ENCODE measurements at regions not wholly inside any gene's neighbourhood (a gene's known extent, or its start where the extent isn't known, plus 50 kb on each side); places are given as distances from the start of the nearest gene placed in this dataset.

- Histone ChIP-seq H3F3A (replicated peaks; ENCODE audit: insufficient read depth) (peaks cover 4% of the 10 kb centered on the region), H3K4me1 (ENCODE audit: control insufficient read depth in 1 of 2, insufficient read depth in 2 of 2, low read depth in 1 of 2, low read length in 1 of 2) (no peaks in the 10 kb centered on the region), H3K36me3 (replicated peaks in 1 of 2; ENCODE audit: control insufficient read depth in 1 of 2, insufficient read depth in 2 of 2, low read length in 1 of 2) (no peaks in the 10 kb centered on the region), H3K4me2 (no peak overlapping the region), H2AFZ (ENCODE audit: low read depth) (no peak overlapping the region), H3K9ac (no peak overlapping the region), H4K20me1 (ENCODE audit: insufficient read depth) (no peaks in the 10 kb centered on the region), H3K9me3 (no peaks in the 10 kb centered on the region), H3K4me3 (ENCODE audit: low read depth in 2 of 2, low read length in 1 of 2) (no peak overlapping the region), H3K79me2 (ENCODE audit: insufficient read depth) (no peaks in the 10 kb centered on the region), H3K9me2 (no peaks in the 10 kb centered on the region), H3K27me3 (ENCODE audit: insufficient read depth) (no peaks in the 10 kb centered on the region), H3K27ac (ENCODE audit: low read depth in 2 of 2, low read length in 1 of 2) (no peak overlapping the region)
- WGBS (ENCODE audit: low lambda C conversion rate), result 21% methylated on average over 1 of the region's 1 CpG
- CTCF ChIA-PET, result no interaction called here
- DNase-seq, result no peak
- POLR2A ChIA-PET, result no interaction called here
- TF ChIP-seq, protein P1, sequence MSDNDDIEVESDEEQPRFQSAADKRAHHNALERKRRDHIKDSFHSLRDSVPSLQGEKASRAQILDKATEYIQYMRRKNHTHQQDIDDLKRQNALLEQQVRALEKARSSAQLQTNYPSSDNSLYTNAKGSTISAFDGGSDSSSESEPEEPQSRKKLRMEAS (IDR thresholded peaks at IDR 0.05; ENCODE audit: low read depth), result no peak
- TF ChIP-seq FOXM1 (IDR thresholded peaks at IDR 0.05; ENCODE audit: low read depth), result no peak
- TF ChIP-seq FOSL2 (IDR thresholded peaks at IDR 0.05; ENCODE audit: borderline replicate concordance, low read depth), result no peak
- no peak for TF ChIP-seq RAD21 (IDR thresholded peaks at IDR 0.05; ENCODE audit: low read length)
- TF ChIP-seq, protein P2, sequence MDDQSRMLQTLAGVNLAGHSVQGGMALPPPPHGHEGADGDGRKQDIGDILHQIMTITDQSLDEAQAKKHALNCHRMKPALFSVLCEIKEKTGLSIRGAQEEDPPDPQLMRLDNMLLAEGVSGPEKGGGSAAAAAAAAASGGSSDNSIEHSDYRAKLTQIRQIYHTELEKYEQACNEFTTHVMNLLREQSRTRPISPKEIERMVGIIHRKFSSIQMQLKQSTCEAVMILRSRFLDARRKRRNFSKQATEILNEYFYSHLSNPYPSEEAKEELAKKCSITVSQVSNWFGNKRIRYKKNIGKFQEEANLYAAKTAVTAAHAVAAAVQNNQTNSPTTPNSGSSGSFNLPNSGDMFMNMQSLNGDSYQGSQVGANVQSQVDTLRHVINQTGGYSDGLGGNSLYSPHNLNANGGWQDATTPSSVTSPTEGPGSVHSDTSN (IDR thresholded peaks at IDR 0.05), result no peak
- TF ChIP-seq YY1 (IDR thresholded peaks at IDR 0.05; ENCODE audit: low read depth), result no peak
- no peak for TF ChIP-seq FOXJ3 (CRISPR knock-in tag; IDR thresholded peaks at IDR 0.05)
- no peak for TF ChIP-seq TCF12 (IDR thresholded peaks at IDR 0.05)
- TF ChIP-seq RFX5 (IDR thresholded peaks at IDR 0.05; ENCODE audit: low read length), result no peak
- no peak for TF ChIP-seq SIN3A (IDR thresholded peaks at IDR 0.05; ENCODE audit: borderline replicate concordance, low read depth, low read length)
- TF ChIP-seq, protein P3, sequence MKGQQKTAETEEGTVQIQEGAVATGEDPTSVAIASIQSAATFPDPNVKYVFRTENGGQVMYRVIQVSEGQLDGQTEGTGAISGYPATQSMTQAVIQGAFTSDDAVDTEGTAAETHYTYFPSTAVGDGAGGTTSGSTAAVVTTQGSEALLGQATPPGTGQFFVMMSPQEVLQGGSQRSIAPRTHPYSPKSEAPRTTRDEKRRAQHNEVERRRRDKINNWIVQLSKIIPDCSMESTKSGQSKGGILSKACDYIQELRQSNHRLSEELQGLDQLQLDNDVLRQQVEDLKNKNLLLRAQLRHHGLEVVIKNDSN (IDR thresholded peaks at IDR 0.05; ENCODE audit: borderline replicate concordance, low read depth), result no peak
- TF ChIP-seq POLR2AphosphoS5 (IDR thresholded peaks at IDR 0.05; ENCODE audit: low read depth, low read length), result no peak
- no peak for TF ChIP-seq JUND (IDR thresholded peaks at IDR 0.05)
- no peak for TF ChIP-seq ELF1 (IDR thresholded peaks at IDR 0.05)
- TF ChIP-seq GABPA (IDR thresholded peaks at IDR 0.05; ENCODE audit: low read depth), result no peak
Measured at GRCh38 chr6:84553527-84553926, 210.9 kb downstream of the TBX18 start.

GRCh38 chr6:84551797-84552196 is 212.6 kb downstream of the TBX18 start:
- WGBS (ENCODE audit: low lambda C conversion rate), result 90% methylated on average over 6 of the region's 6 CpGs
- ChIA-PET CTCF (no interaction called here), POLR2A (no interaction called here)
- Histone ChIP-seq H3F3A (replicated peaks; ENCODE audit: insufficient read depth) (peaks cover 3% of the 10 kb centered on the region), H3K4me3 (ENCODE audit: low read depth in 2 of 2, low read length in 1 of 2) (no peak overlapping the region), H4K20me1 (ENCODE audit: insufficient read depth) (no peaks in the 10 kb centered on the region), H3K36me3 (replicated peaks in 1 of 2; ENCODE audit: control insufficient read depth in 1 of 2, insufficient read depth in 2 of 2, low read length in 1 of 2) (no peaks in the 10 kb centered on the region), H3K4me2 (no peak overlapping the region), H3K79me2 (ENCODE audit: insufficient read depth) (no peaks in the 10 kb centered on the region), H3K9me2 (no peaks in the 10 kb centered on the region), H2AFZ (ENCODE audit: low read depth) (no peak overlapping the region), H3K9me3 (no peaks in the 10 kb centered on the region), H3K27me3 (ENCODE audit: insufficient read depth) (no peaks in the 10 kb centered on the region), H3K9ac (no peak overlapping the region), H3K4me1 (ENCODE audit: control insufficient read depth in 1 of 2, insufficient read depth in 2 of 2, low read depth in 1 of 2, low read length in 1 of 2) (peaks cover 0 to 6% of the 10 kb centered on the region in 2 experiments; a peak in 2 of 4 replicates), H3K27ac (ENCODE audit: low read depth in 2 of 2, low read length in 1 of 2) (no peak overlapping the region)
- no peak for DNase-seq
- TF ChIP-seq RFX5 (IDR thresholded peaks at IDR 0.05; ENCODE audit: low read length) (no peak), GABPA (IDR thresholded peaks at IDR 0.05; ENCODE audit: low read depth) (no peak), TEAD4 (IDR thresholded peaks at IDR 0.05; ENCODE audit: borderline replicate concordance, insufficient read depth) (no peak), MEF2A (IDR thresholded peaks at IDR 0.05; ENCODE audit: borderline replicate concordance, low read depth) (no peak)
